KG1 (cell line): ENCODE measurements at regions not wholly inside any gene's neighbourhood (a gene's known extent, or its start where the extent isn't known, plus 50 kb on each side); places are given as distances from the start of the nearest gene placed in this dataset.

ENCODE experiments used
- DNase-seq: peaks from one replicate; lab custom pipeline; 2025; lab: John Stamatoyannopoulos, UW

DNA sequence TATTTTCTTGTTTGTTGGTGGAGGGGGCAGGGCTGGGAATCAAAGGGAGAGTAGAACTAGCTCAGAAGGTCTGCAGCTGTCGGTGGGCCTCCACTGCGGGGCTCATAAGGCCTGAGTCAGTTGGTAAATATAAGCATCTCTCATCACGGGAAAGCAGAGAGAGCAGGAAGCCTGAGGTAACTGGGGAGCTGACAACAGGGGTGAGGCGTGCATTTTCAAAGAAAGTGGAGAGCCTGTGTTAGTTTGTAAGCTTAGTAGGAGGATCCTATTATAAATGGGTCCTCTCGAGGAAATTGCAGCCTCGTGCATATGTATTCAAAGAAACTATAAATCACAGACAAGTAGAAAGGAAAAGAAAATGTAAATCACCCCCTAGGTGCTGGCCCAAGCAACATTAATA is 221.0 kb upstream of the CDH13 start:
- no peak for DNase-seq

DNA sequence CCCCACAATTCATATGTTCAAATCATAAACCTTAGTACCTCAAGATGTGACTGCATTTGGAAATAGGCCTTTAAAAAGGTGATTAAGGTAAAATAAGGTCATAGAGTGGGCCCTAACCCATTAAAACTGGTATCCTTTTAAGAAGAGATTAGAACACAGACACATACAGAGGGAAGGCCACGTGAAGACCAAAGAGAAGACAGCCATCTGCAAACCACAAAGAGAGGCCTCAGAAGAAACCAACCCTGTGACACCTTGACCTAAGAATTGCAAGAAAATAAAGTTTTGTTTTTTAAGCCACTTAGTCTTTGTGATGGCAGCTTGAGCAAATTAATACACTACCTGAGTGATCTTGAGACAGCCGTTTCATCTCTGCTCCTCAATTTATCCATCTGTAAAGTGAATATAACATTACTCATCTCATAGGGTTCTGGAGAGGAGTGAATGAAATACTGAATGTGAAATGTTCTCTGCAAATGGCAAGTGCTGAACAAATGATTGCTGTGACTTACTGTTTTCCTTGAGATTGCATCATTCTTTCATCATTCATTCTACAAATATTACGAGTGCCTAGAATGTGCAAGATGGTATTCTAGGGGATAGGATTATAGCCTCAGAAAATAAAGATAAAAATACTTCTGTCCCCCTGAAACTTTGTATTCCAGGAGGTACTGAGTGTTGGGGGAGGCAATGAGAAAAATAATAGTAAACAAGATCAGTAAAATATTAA is 222.0 kb upstream of the CDH13 start:
- DNase-seq: no peak

DNA sequence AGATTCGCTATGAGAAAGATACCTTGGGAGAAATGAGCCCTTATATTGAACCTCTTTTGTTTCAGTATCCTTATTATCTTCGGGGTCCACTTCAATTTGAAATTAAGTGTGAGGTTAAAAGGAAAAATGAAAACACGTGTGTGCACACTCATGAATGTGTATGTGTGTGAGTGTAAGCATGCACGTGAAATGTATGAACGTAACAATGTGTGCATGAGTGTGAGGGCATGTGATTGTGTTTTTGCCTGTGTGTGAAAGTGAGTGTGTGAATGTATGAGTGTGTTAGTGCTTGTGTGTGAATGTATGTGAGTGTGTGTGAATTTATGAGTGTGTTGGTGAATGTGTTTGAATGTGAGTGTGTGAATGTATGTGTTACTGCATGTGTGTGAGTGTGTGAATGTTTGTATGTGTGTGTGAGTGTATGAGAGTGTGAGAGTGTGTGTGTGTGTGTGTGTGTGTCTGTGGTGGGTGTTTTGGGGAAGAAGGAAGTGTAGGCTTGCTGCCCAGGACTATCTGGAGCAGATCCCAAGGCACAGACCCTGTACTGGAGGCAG is 224.0 kb upstream of the CDH13 start:
- no peak for DNase-seq

- DNase-seq: no peak
Measured at GRCh38 chr16:82400046-82400445, 226.7 kb upstream of the CDH13 start.

GRCh38 chr16:82396509-82396908 is 226.5 kb upstream of the MPHOSPH6 start:
- DNase-seq: no peak

GRCh38 chr16:82395212-82395611 is 225.2 kb upstream of the MPHOSPH6 start:
- DNase-seq: no peak

GRCh38 chr16:82391690-82392089 is 221.7 kb upstream of the MPHOSPH6 start:
- no peak for DNase-seq

- DNase-seq: no peak
Measured at GRCh38 chr16:82389956-82390650, 220.1 kb upstream of the MPHOSPH6 start.

DNA sequence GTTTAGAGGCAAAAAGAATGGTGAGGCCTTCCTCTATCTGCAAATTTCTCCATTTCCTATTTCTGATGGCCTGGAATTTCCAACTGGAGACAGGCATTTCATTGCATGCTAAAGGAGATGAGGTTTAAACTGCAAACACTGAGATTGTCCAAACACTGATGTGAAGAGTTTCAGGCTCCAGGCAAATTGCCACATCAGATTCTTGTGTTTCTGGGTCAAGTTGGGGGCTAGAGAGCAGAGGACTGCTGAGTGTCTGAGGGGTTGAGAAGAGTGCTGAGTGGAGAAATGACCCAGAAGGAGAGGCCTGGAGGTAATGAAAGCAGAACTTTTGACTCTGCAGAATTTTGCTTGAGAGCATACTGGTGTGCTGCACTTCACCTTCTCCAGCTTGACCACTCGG is 216.7 kb upstream of the MPHOSPH6 start:
- DNase-seq: no peak

- no peak for DNase-seq
Measured at GRCh38 chr16:82384949-82385348, 214.9 kb upstream of the MPHOSPH6 start.

GRCh38 chr16:82384017-82384416 is 214.0 kb upstream of the MPHOSPH6 start:
- no peak for DNase-seq

GRCh38 chr16:82382521-82382920 is 212.5 kb upstream of the MPHOSPH6 start:
- no peak for DNase-seq

DNA sequence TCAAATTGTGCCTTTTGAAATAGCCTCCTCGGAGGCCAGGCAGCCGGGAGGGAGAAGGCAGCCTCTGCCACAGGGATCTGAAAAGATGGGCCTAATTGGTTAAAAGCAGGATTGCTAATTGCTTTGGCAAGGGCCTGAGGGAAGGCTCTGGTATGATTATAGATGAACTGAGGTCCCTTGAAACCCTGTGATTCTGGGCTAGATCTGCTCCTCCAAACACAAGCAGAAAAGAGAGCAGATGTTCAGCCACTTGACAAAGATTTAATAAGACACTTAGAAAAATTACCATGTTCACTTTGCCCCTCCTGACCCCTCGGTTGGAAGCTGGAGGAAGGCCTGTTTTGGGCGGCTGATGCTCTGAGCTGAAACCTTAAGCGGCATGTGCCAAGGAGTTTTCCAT is 209.5 kb upstream of the MPHOSPH6 start:
- no peak for DNase-seq

- DNase-seq: no peak
Measured at GRCh38 chr16:82373976-82374375, 204.0 kb upstream of the MPHOSPH6 start.

GRCh38 chr16:82370282-82370681 is 200.3 kb upstream of the MPHOSPH6 start:
- no peak for DNase-seq

DNA sequence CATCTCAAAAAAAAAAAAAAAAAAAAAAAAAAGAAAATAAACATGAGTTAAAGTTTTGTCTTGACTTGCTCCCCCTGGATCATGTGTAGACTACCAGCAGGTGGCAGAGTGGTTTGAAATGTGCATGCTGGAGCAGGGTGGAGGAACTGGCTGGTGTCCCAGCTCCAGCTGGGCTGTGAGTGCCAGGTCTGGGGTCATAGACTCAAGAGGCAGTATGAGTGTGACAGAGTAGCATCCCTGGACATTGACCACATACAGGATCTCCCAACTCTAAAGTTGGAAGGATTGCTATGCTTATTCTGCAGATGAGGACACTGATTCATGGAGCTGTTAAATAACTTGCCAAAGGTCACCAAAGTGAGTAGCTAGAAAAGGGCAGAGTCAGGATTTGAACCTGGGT is 198.0 kb upstream of the MPHOSPH6 start:
- no peak for DNase-seq

GRCh38 chr16:82366462-82366861 is 196.4 kb upstream of the MPHOSPH6 start:
- no peak for DNase-seq

GRCh38 chr16:82364690-82365089 is 194.7 kb upstream of the MPHOSPH6 start:
- DNase-seq: no peak

GRCh38 chr16:82363026-82363816 is 193.2 kb upstream of the MPHOSPH6 start:
- DNase-seq: no peak

DNA sequence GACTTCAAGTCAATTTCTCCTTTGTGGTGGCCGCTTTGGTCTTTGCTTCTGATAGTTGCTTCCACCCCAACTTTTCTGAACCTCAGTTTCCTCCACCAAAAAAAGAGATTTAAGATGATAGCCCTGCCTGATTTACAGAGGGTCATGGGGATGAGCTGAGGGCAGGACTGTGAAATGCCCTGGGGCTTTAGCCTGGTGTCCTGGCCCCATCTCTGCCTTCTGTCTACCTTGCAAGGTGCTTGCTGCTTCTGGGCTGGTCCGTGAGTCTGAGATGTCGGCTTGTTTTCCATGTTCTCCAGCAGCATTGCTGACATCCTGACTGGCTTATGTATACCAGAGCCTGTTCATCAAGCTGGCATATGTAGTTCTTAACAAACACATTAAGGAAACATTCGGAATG is 191.9 kb upstream of the MPHOSPH6 start:
- DNase-seq: no peak

GRCh38 chr16:82360024-82360783 is 190.2 kb upstream of the MPHOSPH6 start:
- no peak for DNase-seq
